ENCODE measurements at regions not wholly inside any gene's neighbourhood (a gene's known extent, or its start where the extent isn't known, plus 50 kb on each side); places are given as distances from the start of the nearest gene placed in this dataset.
"Not testable (repeated sequence)": the region's sequence is repeated elsewhere in the genome, so short reads cannot be mapped to it uniquely, and the experiment has no call there.

DNA sequence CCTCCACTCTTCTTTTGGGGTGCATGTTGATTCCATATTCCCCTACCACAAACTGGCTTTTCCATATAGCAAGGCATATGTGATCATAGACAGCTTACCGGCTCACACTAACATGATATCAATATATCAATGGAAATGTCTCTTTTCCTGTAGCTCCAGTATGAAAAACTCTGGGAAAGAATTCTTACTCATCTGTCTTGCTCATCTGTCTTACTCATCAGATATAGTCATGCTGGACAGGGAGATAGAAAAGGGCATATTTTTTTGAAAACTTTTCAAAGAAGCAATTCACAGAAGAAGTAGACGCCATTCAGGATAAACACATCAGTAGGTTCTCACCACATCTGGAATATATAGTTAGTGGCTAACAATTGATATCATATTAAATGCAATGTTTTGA, 794.7 kb downstream of the RAB28 start:
- Mint-ChIP-seq H3K36me3 (ENCODE audit: low read depth) (no peaks in the 10 kb centered on the region), H3K27me3 (no peaks in the 10 kb centered on the region), H3K4me3 (no peak overlapping the region), H3K4me1 (ENCODE audit: low read depth) (no peaks in the 10 kb centered on the region), H3K27ac (no peak overlapping the region), H3K9me3 (no peaks in the 10 kb centered on the region)
- intact Hi-C loops (cut with micrococcal nuclease), result no loop called here

DNA sequence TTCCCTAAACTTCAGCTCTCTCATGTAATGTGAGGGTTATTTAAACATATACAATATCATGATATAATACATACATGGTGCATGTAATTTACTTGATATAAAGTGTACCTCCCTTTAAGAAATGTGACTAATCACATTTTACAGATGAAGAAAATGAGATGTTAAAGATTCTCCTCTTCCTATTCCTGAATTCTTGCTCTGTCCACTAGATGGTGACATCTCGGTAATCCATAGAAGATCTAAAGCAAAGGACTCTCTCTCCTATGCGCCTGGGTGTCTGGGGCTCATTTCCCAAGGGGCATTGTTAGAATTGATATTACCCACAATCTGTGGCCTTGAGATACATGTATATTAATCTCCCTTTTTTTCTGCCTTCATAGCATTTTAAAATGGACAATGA, 804.9 kb downstream of the RAB28 start:
- Mint-ChIP-seq H3K4me1 (ENCODE audit: low read depth) (no peaks in the 10 kb centered on the region), H3K36me3 (ENCODE audit: low read depth) (no peaks in the 10 kb centered on the region), H3K27me3 (no peaks in the 10 kb centered on the region), H3K27ac (no peak overlapping the region), H3K9me3 (peaks cover 17% of the 10 kb centered on the region), H3K4me3 (no peak overlapping the region)
- intact Hi-C loops (cut with micrococcal nuclease), result no loop called here

DNA sequence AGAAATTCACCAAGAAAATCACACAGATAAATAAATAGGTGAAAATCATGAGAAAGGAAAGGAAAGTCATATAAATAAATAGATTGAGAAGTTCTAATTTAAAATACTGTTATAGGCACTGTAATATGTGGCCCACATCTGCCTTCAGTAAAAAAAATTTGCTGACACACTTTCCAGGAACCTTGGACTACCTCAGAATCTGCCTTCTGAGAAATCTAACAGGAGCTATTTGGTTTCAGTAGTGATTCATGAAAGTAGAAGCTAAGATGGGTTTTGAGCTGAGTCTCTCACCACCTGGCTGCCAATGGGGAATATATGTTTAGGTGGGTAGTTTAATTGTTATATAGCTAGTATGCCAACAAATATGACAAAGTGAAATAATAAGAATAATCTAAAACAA, 810.0 kb downstream of the RAB28 start:
- Mint-ChIP-seq H3K4me3 (no peak overlapping the region), H3K9me3 (peaks cover 40% of the 10 kb centered on the region), H3K36me3 (ENCODE audit: low read depth) (no peaks in the 10 kb centered on the region), H3K4me1 (ENCODE audit: low read depth) (no peaks in the 10 kb centered on the region), H3K27ac (no peak overlapping the region), H3K27me3 (no peaks in the 10 kb centered on the region)
- intact Hi-C loops (cut with micrococcal nuclease), result no loop called here

DNA sequence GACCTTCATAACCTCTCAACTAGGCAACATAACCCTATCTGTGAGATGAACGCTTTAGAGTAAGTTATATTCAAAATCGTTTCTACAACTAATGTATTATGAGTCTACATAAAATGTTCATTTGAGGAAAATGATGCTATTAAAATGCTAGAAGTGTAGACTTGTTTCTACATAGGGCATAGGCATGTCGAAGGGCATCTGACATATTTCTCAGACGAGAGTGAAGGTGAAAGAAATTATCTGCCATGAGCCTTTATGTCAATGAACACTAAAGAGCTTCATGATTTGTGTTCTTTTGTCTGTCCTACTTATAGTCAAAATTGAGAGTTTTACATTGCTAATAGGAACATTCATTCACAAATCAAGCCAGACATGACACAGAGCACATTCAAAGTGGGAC, 811.8 kb downstream of the RAB28 start:
- H3K27me3 Mint-ChIP-seq, result no peaks in the 10 kb centered on the region
- H3K4me1 Mint-ChIP-seq (ENCODE audit: low read depth), result no peaks in the 10 kb centered on the region
- no peaks in the 10 kb centered on the region for H3K36me3 Mint-ChIP-seq (ENCODE audit: low read depth)
- peaks cover 40% of the 10 kb centered on the region for H3K9me3 Mint-ChIP-seq
- H3K27ac Mint-ChIP-seq, result no peak overlapping the region
- intact Hi-C loops (cut with micrococcal nuclease), result no loop called here
- H3K4me3 Mint-ChIP-seq, result no peak overlapping the region

DNA sequence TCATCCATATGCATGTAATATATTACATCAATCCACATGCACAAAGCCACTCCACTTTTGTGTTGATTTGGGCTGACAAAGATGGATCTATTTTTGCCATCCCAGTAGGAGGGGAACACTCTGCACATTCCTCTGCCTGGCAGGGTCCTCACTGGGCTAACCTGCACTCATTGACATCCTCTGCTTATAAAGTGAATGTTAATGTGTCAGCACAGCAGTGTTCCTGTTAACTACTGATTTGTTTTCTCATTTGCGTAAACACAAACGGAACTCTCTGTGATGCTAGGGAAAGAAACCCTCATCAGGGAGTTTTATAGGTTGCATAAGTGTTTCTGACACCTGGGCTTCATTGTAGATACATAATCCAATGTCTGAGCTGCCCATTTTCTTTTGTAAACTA, 826.0 kb downstream of the RAB28 start:
- Mint-ChIP-seq H3K36me3 (ENCODE audit: low read depth) (no peaks in the 10 kb centered on the region), H3K27ac (no peak overlapping the region), H3K4me3 (no peak overlapping the region), H3K27me3 (no peaks in the 10 kb centered on the region), H3K4me1 (ENCODE audit: low read depth) (no peaks in the 10 kb centered on the region), H3K9me3 (peaks cover 30% of the 10 kb centered on the region)
- intact Hi-C loops (cut with micrococcal nuclease), result no loop called here

DNA sequence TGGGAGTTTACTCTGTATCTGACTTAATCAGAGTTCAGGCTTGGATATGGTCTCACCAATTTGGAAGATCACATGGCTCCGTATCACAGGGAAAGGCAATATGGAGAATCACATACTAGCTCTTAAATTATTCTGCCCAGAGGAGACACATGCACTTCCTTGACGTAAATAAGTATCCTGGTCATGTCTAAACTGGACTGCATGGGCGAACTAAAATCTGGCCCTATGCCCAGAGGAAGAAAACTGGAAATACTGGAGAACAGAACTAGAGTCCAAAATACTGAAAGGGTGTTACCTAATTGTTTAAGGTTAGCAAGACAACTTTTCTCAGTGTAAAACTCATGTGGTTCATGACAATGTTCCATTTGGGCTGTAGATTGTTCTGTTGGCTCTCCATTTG, 832.3 kb downstream of the RAB28 start:
- H3K4me3 Mint-ChIP-seq, result no peak overlapping the region
- intact Hi-C loops (cut with micrococcal nuclease), result no loop called here
- H3K9me3 Mint-ChIP-seq, result peaks cover 8% of the 10 kb centered on the region
- no peaks in the 10 kb centered on the region for H3K4me1 Mint-ChIP-seq (ENCODE audit: low read depth)
- H3K27me3 Mint-ChIP-seq, result no peaks in the 10 kb centered on the region
- no peaks in the 10 kb centered on the region for H3K36me3 Mint-ChIP-seq (ENCODE audit: low read depth)
- H3K27ac Mint-ChIP-seq, result no peak overlapping the region

DNA sequence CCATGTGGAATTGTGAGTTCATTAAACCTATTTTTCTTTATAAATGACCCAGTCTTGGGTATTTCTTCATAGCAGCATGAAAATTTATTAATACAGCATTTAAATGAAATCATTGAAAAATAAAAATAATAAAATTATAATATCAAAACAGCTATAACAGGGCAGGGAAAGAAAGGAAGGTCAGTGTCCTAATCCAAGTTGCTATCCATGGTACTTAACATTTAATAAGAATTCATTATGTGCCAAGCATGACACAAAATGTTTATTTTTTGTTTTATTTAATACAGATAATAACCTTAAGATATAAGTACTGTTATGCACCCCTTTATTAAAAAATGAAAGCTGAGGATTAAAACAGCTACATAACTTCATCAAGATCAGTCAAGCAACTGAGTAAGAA, 838.4 kb downstream of the RAB28 start:
- Mint-ChIP-seq H3K36me3 (ENCODE audit: low read depth) (no peaks in the 10 kb centered on the region), H3K27me3 (no peaks in the 10 kb centered on the region), H3K4me1 (ENCODE audit: low read depth) (no peaks in the 10 kb centered on the region), H3K4me3 (no peak overlapping the region), H3K9me3 (peaks cover 8% of the 10 kb centered on the region), H3K27ac (no peak overlapping the region)
- intact Hi-C loops (cut with micrococcal nuclease), result no loop called here

DNA sequence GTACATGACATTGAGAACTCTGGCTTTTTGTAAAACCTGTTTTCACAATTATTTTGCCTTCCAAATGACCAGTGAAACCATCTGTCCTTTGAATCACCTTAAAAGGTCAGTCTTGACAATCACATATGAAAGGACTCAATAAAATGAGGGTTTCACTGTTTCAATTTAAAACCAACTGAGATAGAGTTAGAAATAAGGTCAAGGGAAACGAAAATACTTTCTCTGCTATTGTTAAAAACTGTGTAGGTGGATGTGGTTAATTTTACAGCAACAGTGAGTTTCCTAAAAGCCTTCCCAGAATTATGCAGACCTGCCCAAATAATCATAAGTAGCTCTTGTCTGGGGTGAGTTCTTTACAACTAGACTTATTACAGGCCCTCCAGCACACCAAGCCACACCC, 839.9 kb downstream of the RAB28 start:
- intact Hi-C loops (cut with micrococcal nuclease), result no loop called here
- Mint-ChIP-seq H3K4me1 (ENCODE audit: low read depth) (no peaks in the 10 kb centered on the region), H3K27me3 (no peaks in the 10 kb centered on the region), H3K4me3 (no peak overlapping the region), H3K9me3 (no peaks in the 10 kb centered on the region), H3K27ac (no peak overlapping the region), H3K36me3 (ENCODE audit: low read depth) (no peaks in the 10 kb centered on the region)

DNA sequence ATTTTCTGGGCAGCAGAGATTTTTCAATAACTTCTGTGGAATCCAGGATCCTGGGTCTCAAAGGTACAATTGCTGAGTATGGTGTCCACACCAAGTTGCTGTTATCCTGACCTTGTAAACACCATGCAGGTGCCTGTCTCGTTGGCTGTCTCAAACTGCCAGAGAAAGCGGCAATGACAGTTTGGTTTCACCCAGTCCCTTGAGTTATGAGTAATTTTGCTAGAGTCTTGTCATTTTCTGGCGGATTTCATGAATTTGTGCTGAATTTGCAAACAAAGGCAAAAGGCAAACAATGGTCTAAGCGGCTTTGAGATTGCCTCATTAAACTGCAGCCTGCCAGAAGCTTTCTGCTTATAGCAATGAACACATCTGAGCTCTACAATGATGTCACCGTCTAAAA, 847.9 kb downstream of the RAB28 start:
- H3K9me3 Mint-ChIP-seq, result peaks cover 9% of the 10 kb centered on the region
- H3K36me3 Mint-ChIP-seq (ENCODE audit: low read depth), result no peaks in the 10 kb centered on the region

DNA sequence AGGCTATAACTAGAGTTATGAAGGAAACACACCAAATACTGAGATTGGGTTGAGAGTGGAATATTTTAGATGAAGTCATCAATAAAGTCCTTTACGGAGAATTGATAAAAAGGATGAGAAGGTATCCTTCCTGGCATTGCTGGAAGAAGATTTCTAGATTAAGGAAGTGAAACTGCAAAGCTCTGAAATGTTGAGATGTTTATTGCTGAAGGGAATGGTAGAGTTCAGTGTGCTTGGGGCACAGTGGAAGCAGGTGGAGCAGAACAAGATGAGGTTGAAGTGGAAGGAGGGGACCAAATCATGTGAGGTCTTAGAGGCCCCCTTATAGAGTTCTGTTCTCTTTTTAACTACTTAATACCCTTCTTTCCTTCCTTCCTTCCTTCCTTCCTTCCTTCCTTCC, 848.5 kb downstream of the RAB28 start:
- Mint-ChIP-seq H3K27me3 (no peaks in the 10 kb centered on the region), H3K4me3 (no peak overlapping the region), H3K9me3 (peaks cover 9% of the 10 kb centered on the region), H3K36me3 (ENCODE audit: low read depth) (no peaks in the 10 kb centered on the region), H3K27ac (no peak overlapping the region), H3K4me1 (ENCODE audit: low read depth) (no peaks in the 10 kb centered on the region)
- intact Hi-C loops (cut with micrococcal nuclease), result no loop called here

More for the DNA sequence above, 847.9 kb downstream of the RAB28 start:
- Mint-ChIP-seq H3K27ac (no peak overlapping the region), H3K27me3 (no peaks in the 10 kb centered on the region), H3K4me1 (ENCODE audit: low read depth) (no peaks in the 10 kb centered on the region), H3K4me3 (no peak overlapping the region)
- intact Hi-C loops (cut with micrococcal nuclease), result no loop called here

DNA sequence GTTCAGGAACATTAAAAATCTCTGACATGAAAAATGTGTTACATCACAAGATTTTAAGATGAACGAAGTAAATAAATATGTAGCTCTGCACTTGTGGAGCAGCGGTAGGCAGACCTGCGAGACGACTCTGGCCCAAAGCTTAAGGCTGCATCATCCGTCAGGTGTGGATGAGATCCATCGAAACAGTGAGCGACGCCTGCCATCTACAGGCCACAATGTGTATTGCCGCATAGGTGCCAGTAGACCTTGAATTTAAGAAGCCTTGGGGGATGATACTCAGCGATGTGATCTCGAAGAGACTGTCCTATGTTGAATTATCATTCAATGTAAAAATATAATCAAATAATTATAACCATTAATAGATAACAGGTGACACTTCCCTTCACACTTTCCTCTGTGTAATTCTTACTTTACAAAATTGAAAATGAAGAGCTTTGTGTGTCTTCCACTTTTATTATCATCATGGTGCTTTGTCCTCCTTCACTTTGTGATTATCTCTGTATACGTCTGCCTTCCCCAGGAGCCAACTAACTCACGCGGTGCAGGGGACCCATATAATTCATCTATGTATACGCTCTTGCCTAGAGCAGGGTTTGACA, 851.0 kb downstream of the RAB28 start:
- peaks cover 9% of the 10 kb centered on the region for H3K9me3 Mint-ChIP-seq
- no peaks in the 10 kb centered on the region for H3K36me3 Mint-ChIP-seq (ENCODE audit: low read depth)
- no peak overlapping the region for H3K27ac Mint-ChIP-seq
- intact Hi-C loops (cut with micrococcal nuclease), result loop anchor here (1.0 to 5.0 kb wide), 3 partner anchors 592 to 867 kb away; no protein-coding TSS in a partner anchor
- no peak overlapping the region for H3K4me3 Mint-ChIP-seq
- no peaks in the 10 kb centered on the region for H3K4me1 Mint-ChIP-seq (ENCODE audit: low read depth)
- H3K27me3 Mint-ChIP-seq, result no peaks in the 10 kb centered on the region

DNA sequence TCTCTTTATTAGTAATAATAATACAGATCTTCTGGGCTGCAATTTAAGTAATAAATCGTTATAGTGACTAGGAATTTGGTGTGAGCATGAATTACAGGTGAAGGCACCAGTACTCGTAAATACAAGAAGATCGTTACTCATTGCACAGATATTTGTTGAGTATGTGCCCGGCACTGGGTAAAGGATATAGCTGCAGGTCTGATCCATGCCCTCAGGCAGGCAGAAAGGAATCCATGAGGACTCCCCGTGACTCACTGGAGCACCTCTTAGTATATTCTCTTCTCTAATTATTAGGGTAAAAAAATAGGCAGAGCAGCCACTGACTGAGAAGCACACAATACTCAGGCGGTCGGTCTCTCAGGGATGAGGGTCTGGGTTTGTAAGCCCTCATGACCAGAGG, 868.3 kb downstream of the RAB28 start:
- peaks cover 6% of the 10 kb centered on the region for H3K9me3 Mint-ChIP-seq
- no peak overlapping the region for H3K27ac Mint-ChIP-seq
- no peaks in the 10 kb centered on the region for H3K27me3 Mint-ChIP-seq
- intact Hi-C loops (cut with micrococcal nuclease), result no loop called here
- no peaks in the 10 kb centered on the region for H3K4me1 Mint-ChIP-seq (ENCODE audit: low read depth)
- H3K36me3 Mint-ChIP-seq (ENCODE audit: low read depth), result no peaks in the 10 kb centered on the region
- no peak overlapping the region for H3K4me3 Mint-ChIP-seq

DNA sequence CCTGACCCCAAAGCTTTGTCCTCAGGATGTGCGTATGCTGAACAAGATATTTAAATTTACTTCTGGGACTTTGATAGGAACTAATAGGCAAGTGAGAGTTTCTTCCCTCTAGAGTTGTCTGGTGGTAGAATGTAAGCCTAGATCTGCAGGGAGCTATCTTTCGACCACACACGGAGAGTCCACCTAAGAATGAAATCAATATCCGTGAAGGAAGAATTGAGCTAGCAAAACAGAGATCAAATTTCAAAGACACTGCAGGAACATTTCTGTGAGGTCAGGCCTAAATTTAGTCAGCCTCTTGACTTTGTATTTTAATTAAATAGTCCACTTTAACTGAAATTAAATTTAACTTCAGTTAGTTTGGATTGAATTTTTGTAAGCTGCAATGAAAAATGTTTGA, 871.3 kb downstream of the RAB28 start:
- Mint-ChIP-seq H3K4me3 (no peak overlapping the region), H3K36me3 (ENCODE audit: low read depth) (no peaks in the 10 kb centered on the region), H3K27ac (no peak overlapping the region), H3K27me3 (no peaks in the 10 kb centered on the region), H3K4me1 (ENCODE audit: low read depth) (no peaks in the 10 kb centered on the region), H3K9me3 (peaks cover 6% of the 10 kb centered on the region)
- intact Hi-C loops (cut with micrococcal nuclease), result no loop called here

DNA sequence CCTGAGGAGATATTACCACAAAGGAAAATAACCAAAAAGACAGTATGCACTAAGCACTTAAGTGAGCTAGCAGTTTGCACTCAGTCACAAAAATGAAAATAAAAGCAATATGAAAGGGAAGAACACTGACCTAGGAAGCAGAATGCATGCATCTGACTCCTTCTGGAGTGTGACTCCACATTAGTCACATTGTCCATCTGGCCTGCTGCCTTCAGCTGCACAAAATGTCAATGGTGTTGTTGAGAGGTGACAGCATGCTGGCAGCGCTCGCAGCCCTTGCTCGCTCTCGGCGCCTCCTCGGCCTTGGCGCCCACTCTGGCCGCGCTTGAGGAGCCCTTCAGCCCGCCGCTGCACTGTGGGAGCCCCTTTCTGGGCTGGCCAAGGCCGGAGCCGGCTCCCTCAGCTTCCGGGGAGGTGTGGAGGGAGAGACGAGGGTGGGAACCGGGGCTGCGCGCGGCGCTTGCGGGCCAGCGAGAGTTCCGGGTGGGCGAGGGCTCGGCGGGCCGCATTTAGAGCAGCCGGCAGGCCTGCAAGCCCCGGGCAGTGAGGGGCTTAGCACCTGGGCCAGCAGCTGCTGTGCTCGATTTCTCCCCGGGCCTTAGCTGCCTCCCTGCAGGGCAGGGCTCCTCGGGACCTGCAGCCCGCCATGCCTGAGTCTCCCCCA, 874.8 kb downstream of the RAB28 start:
- H3K4me3 Mint-ChIP-seq; H3K27ac Mint-ChIP-seq; H3K27me3 Mint-ChIP-seq; intact Hi-C loops (cut with micrococcal nuclease); H3K4me1 Mint-ChIP-seq (ENCODE audit: low read depth); H3K36me3 Mint-ChIP-seq (ENCODE audit: low read depth); H3K9me3 Mint-ChIP-seq: not testable (repeated sequence)

DNA sequence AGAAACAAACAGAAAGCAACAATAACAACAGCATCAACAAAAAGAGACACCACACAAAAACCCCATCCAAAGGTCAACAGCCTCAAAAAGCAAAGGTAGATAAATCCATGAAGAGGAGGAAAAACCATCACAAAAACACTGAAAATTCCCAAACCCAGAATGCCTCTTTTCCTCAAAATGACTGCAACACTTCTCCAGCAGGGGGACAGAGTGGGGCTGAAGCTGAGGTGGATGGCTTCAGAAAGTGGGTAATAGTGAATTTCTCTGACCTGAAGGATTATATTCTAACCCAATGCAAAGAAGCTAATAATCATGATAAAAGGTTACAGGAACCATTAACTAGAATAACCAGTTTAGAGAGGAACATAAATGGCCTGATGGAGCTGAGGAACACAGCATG, 888.2 kb downstream of the RAB28 start:
- no peak overlapping the region for H3K4me3 Mint-ChIP-seq

More for the DNA sequence above, 888.2 kb downstream of the RAB28 start:
- Mint-ChIP-seq H3K27ac (no peak overlapping the region), H3K36me3 (ENCODE audit: low read depth) (no peaks in the 10 kb centered on the region), H3K27me3 (no peaks in the 10 kb centered on the region), H3K4me1 (ENCODE audit: low read depth) (no peaks in the 10 kb centered on the region), H3K9me3 (peaks cover 64% of the 10 kb centered on the region)
- intact Hi-C loops (cut with micrococcal nuclease), result no loop called here
